Body of pancreas (tissue), 4 donors: ENCODE measurements at regions not wholly inside any gene's neighbourhood (a gene's known extent, or its start where the extent isn't known, plus 50 kb on each side); places are given as distances from the start of the nearest gene placed in this dataset.

Experiments
- POLR2A ChIP-seq, 3 donors: fragments of 450-650 bp; IDR thresholded peaks; one replicate each; pipeline ENCODE4 v1.6.1; 2016; ENCODE audit warnings: antibody characterized with exemption in 3 of 3, mild to moderate bottlenecking in 2 of 3
- TF ChIP-seq, protein P1 (sequence below), 7 experiments: fragments of 450-650 bp in 4 of 7; fragments of 200-600 bp in 3 of 7; sonication (generic) in 3 of 7; IDR thresholded peaks; one replicate each; pipeline ENCODE4 v1.5.1; 2016 to 2019; ENCODE audit warnings: antibody characterized with exemption in 7 of 7

DNA sequence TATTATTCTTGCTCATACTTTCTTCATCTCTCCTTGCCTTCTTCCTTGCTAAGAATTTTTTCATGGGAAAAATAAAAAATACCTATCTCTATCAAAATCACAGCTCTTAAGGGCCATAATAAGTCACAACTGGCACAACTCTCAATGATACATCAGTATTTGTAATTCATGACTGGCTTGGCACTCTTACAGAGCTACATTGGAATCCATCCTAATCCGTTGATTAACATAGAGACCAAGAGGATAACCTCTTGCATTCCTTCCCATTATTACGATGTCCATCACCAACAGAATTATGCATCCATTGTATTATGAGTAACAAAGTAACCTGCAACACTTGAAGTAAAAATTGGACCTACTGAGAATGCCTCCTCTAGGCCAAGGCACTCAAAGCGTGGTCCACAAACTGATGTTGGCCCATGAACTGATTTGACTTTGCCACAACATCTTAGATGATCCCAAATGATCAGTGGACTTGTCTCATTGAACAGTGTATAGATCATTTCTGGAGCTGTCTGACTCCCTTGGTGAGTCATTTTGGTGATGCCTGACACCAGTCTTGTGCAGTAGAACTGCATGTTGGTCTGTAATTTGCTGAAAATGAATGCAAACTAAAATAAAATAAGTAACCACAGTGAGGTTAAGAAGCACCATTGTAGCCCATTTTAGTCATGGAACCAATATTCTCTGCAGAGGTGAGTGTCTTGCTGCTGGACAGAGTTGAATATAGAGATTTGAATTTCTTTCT is 163.2 kb downstream of the AXIN2 start:
- TF ChIP-seq, protein P1, sequence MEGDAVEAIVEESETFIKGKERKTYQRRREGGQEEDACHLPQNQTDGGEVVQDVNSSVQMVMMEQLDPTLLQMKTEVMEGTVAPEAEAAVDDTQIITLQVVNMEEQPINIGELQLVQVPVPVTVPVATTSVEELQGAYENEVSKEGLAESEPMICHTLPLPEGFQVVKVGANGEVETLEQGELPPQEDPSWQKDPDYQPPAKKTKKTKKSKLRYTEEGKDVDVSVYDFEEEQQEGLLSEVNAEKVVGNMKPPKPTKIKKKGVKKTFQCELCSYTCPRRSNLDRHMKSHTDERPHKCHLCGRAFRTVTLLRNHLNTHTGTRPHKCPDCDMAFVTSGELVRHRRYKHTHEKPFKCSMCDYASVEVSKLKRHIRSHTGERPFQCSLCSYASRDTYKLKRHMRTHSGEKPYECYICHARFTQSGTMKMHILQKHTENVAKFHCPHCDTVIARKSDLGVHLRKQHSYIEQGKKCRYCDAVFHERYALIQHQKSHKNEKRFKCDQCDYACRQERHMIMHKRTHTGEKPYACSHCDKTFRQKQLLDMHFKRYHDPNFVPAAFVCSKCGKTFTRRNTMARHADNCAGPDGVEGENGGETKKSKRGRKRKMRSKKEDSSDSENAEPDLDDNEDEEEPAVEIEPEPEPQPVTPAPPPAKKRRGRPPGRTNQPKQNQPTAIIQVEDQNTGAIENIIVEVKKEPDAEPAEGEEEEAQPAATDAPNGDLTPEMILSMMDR (IDR thresholded peaks at IDR 0.05) = no peak
- no peak for TF ChIP-seq POLR2A (IDR thresholded peaks at IDR 0.05)
